ENCODE measurements at regions not wholly inside any gene's neighbourhood (a gene's known extent, or its start where the extent isn't known, plus 50 kb on each side); places are given as distances from the start of the nearest gene placed in this dataset.

GRCh38 chr2:83953697-83954096, 505.4 kb downstream of the SUCLG1 start:
- no peak for DNase-seq
- TF ChIP-seq POLR2A (IDR thresholded peaks at IDR 0.05; ENCODE audit: low read length) (no peak), GATA1 (IDR thresholded peaks at IDR 0.05; ENCODE audit: low read depth, low read length) (no peak)

GRCh38 chr2:83951378-83951947, 507.6 kb downstream of the SUCLG1 start:
- peak; percentile 27 to 70 for DNase-seq
- TF ChIP-seq POLR2A (IDR thresholded peaks at IDR 0.05; ENCODE audit: low read length) (no peak), GATA1 (IDR thresholded peaks at IDR 0.05; ENCODE audit: low read depth, low read length) (no peak)

GRCh38 chr2:83949361-83949760, 509.7 kb downstream of the SUCLG1 start:
- no peak for DNase-seq
- TF ChIP-seq POLR2A (IDR thresholded peaks at IDR 0.05; ENCODE audit: low read length) (no peak), GATA1 (IDR thresholded peaks at IDR 0.05; ENCODE audit: low read depth, low read length) (no peak)

- DNase-seq, result no peak
- TF ChIP-seq GATA1 (IDR thresholded peaks at IDR 0.05; ENCODE audit: low read depth, low read length) (no peak), POLR2A (IDR thresholded peaks at IDR 0.05; ENCODE audit: low read length) (no peak)
These were observed 514.9 kb downstream of the SUCLG1 start for GRCh38 chr2:83944191-83944590.

GRCh38 chr2:83943265-83943664, 515.8 kb downstream of the SUCLG1 start:
- TF ChIP-seq POLR2A (IDR thresholded peaks at IDR 0.05; ENCODE audit: low read length) (no peak), GATA1 (IDR thresholded peaks at IDR 0.05; ENCODE audit: low read depth, low read length) (no peak)
- DNase-seq, result no peak

- TF ChIP-seq GATA1 (IDR thresholded peaks at IDR 0.05; ENCODE audit: low read depth, low read length) (no peak), POLR2A (IDR thresholded peaks at IDR 0.05; ENCODE audit: low read length) (no peak)
- DNase-seq, result no peak
These were observed 517.2 kb downstream of the SUCLG1 start for GRCh38 chr2:83941886-83942285.

GRCh38 chr2:83933749-83934148, 525.3 kb downstream of the SUCLG1 start:
- TF ChIP-seq GATA1 (IDR thresholded peaks at IDR 0.05; ENCODE audit: low read depth, low read length) (no peak), POLR2A (IDR thresholded peaks at IDR 0.05; ENCODE audit: low read length) (no peak)
- DNase-seq, result no peak

GRCh38 chr2:83923531-83923930, 535.5 kb downstream of the SUCLG1 start:
- TF ChIP-seq GATA1 (IDR thresholded peaks at IDR 0.05; ENCODE audit: low read depth, low read length), result no peak
- no peak for TF ChIP-seq POLR2A (IDR thresholded peaks at IDR 0.05; ENCODE audit: low read length)
- DNase-seq, result no peak

- no peak for DNase-seq
- TF ChIP-seq POLR2A (IDR thresholded peaks at IDR 0.05; ENCODE audit: low read length) (no peak), GATA1 (IDR thresholded peaks at IDR 0.05; ENCODE audit: low read depth, low read length) (no peak)
These were observed 542.5 kb downstream of the SUCLG1 start for GRCh38 chr2:83916559-83916958.

GRCh38 chr2:83915381-83915780, 543.7 kb downstream of the SUCLG1 start:
- TF ChIP-seq GATA1 (IDR thresholded peaks at IDR 0.05; ENCODE audit: low read depth, low read length) (no peak), POLR2A (IDR thresholded peaks at IDR 0.05; ENCODE audit: low read length) (no peak)
- no peak for DNase-seq

GRCh38 chr2:83908750-83909149, 550.3 kb downstream of the SUCLG1 start:
- TF ChIP-seq POLR2A (IDR thresholded peaks at IDR 0.05; ENCODE audit: low read length) (no peak), GATA1 (IDR thresholded peaks at IDR 0.05; ENCODE audit: low read depth, low read length) (no peak)
- DNase-seq, result no peak

GRCh38 chr2:83901317-83901716, 557.8 kb downstream of the SUCLG1 start:
- no peak for DNase-seq
- TF ChIP-seq GATA1 (IDR thresholded peaks at IDR 0.05; ENCODE audit: low read depth, low read length) (no peak), POLR2A (IDR thresholded peaks at IDR 0.05; ENCODE audit: low read length) (no peak)

- no peak for DNase-seq
- TF ChIP-seq GATA1 (IDR thresholded peaks at IDR 0.05; ENCODE audit: low read depth, low read length), result no peak
- no peak for TF ChIP-seq POLR2A (IDR thresholded peaks at IDR 0.05; ENCODE audit: low read length)
These were observed 558.2 kb downstream of the SUCLG1 start for GRCh38 chr2:83900862-83901261.

GRCh38 chr2:83899271-83899670, 559.8 kb downstream of the SUCLG1 start:
- no peak for DNase-seq
- TF ChIP-seq POLR2A (IDR thresholded peaks at IDR 0.05; ENCODE audit: low read length), result no peak
- TF ChIP-seq GATA1 (IDR thresholded peaks at IDR 0.05; ENCODE audit: low read depth, low read length), result no peak

GRCh38 chr2:83894976-83895375, 564.1 kb downstream of the SUCLG1 start:
- DNase-seq, result no peak
- TF ChIP-seq POLR2A (IDR thresholded peaks at IDR 0.05; ENCODE audit: low read length), result no peak
- TF ChIP-seq GATA1 (IDR thresholded peaks at IDR 0.05; ENCODE audit: low read depth, low read length), result no peak

- TF ChIP-seq GATA1 (IDR thresholded peaks at IDR 0.05; ENCODE audit: low read depth, low read length) (no peak), POLR2A (IDR thresholded peaks at IDR 0.05; ENCODE audit: low read length) (no peak)
- no peak for DNase-seq
These were observed 571.3 kb downstream of the SUCLG1 start for GRCh38 chr2:83887757-83888156.
